ENCODE measurements at regions not wholly inside any gene's neighbourhood (a gene's known extent, or its start where the extent isn't known, plus 50 kb on each side); places are given as distances from the start of the nearest gene placed in this dataset.

- H3K4me3 ChIP-seq (ENCODE audit: low read depth in 1 of 2, low read length in 1 of 2): no peak overlapping the region
- H3K4me1 ChIP-seq (ENCODE audit: control insufficient read depth in 1 of 2, insufficient read depth in 1 of 2, low read depth in 1 of 2, low read length in 1 of 2): no peaks in the 10 kb centered on the region
- H3K27ac ChIP-seq: no peak overlapping the region
- no peaks in the 10 kb centered on the region for H3K27me3 ChIP-seq
- TF ChIP-seq CTCF (IDR thresholded peaks at IDR 0.05): no peak
- no peaks in the 10 kb centered on the region for H3K36me3 ChIP-seq
- no peaks in the 10 kb centered on the region for H3K9me3 ChIP-seq
These were observed 336.3 kb upstream of the CDH7 start for GRCh38 chr18:65414501-65414900.

- H3K27ac ChIP-seq: no peak overlapping the region
- no peak for TF ChIP-seq CTCF (IDR thresholded peaks at IDR 0.05)
These were observed 339.8 kb upstream of the CDH7 start for GRCh38 chr18:65411061-65411460.

GRCh38 chr18:65409261-65409660, 341.6 kb upstream of the CDH7 start:
- Histone ChIP-seq H3K36me3 (no peaks in the 10 kb centered on the region), H3K4me3 (ENCODE audit: low read depth in 1 of 2, low read length in 1 of 2) (no peak overlapping the region), H3K27ac (no peak overlapping the region), H3K27me3 (no peaks in the 10 kb centered on the region), H3K4me1 (ENCODE audit: control insufficient read depth in 1 of 2, insufficient read depth in 1 of 2, low read depth in 1 of 2, low read length in 1 of 2) (no peaks in the 10 kb centered on the region), H3K9me3 (no peaks in the 10 kb centered on the region)
- no peak for TF ChIP-seq CTCF (IDR thresholded peaks at IDR 0.05)

More at GRCh38 chr18:65411061-65411460, 339.8 kb upstream of the CDH7 start:
- Histone ChIP-seq H3K36me3 (no peaks in the 10 kb centered on the region), H3K4me1 (ENCODE audit: control insufficient read depth in 1 of 2, insufficient read depth in 1 of 2, low read depth in 1 of 2, low read length in 1 of 2) (no peaks in the 10 kb centered on the region), H3K9me3 (no peaks in the 10 kb centered on the region), H3K27me3 (no peaks in the 10 kb centered on the region), H3K4me3 (ENCODE audit: low read depth in 1 of 2, low read length in 1 of 2) (no peak overlapping the region)

GRCh38 chr18:65403534-65403933, 347.3 kb upstream of the CDH7 start:
- Histone ChIP-seq H3K27me3 (no peaks in the 10 kb centered on the region), H3K4me3 (ENCODE audit: low read depth in 1 of 2, low read length in 1 of 2) (no peak overlapping the region), H3K27ac (no peak overlapping the region), H3K4me1 (ENCODE audit: control insufficient read depth in 1 of 2, insufficient read depth in 1 of 2, low read depth in 1 of 2, low read length in 1 of 2) (no peaks in the 10 kb centered on the region), H3K36me3 (no peaks in the 10 kb centered on the region), H3K9me3 (no peaks in the 10 kb centered on the region)
- TF ChIP-seq CTCF (IDR thresholded peaks at IDR 0.05): no peak

- no peak for TF ChIP-seq CTCF (IDR thresholded peaks at IDR 0.05)
- no peak overlapping the region for H3K4me3 ChIP-seq (ENCODE audit: low read depth in 1 of 2, low read length in 1 of 2)
- no peaks in the 10 kb centered on the region for H3K27me3 ChIP-seq
- H3K4me1 ChIP-seq (ENCODE audit: control insufficient read depth in 1 of 2, insufficient read depth in 1 of 2, low read depth in 1 of 2, low read length in 1 of 2): no peaks in the 10 kb centered on the region
- H3K36me3 ChIP-seq: no peaks in the 10 kb centered on the region
- no peaks in the 10 kb centered on the region for H3K9me3 ChIP-seq
- H3K27ac ChIP-seq: no peak overlapping the region
These were observed 351.7 kb upstream of the CDH7 start for GRCh38 chr18:65399091-65399490.
